Lower leg skin (tissue), 4 donors: ENCODE measurements at regions not wholly inside any gene's neighbourhood (a gene's known extent, or its start where the extent isn't known, plus 50 kb on each side); places are given as distances from the start of the nearest gene placed in this dataset.

Source experiments
- DNase-seq, 2 donors: peaks; one replicate each; pipeline ENCODE4 v3.0.0-alpha.2; 2019; ENCODE audit warnings: low spot score in 2 of 2
- H3K4me3 ChIP-seq: fragments of 200-600 bp; sonication (generic); 2 replicates; pipeline ENCODE4 v1.5.1; 2017; ENCODE audit warnings: mild to moderate bottlenecking, low read depth; ENCODE audit not compliant: poor library complexity, severe bottlenecking
- POLR2A ChIP-seq, 2 donors: fragments of 450-650 bp; IDR thresholded peaks; one replicate each; pipeline ENCODE4 v1.6.1; 2016 to 2017; ENCODE audit warnings: antibody characterized with exemption in 2 of 2, mild to moderate bottlenecking in 1 of 2, moderate library complexity in 1 of 2
- WGBS, 2 donors: methylation state at CpG; one replicate each; pipeline ENCODE4 v1.1.5; 2018; 5-methylcytosine and 5-hydroxymethylcytosine counted together
- intact Hi-C: fragments of 100-400 bp; cut with DNase I; formaldehyde crosslinking; loops from one replicate; pipeline ENCODE4 v1.15.0; 2023; ENCODE audit warnings: low total_unique reads
- TF ChIP-seq, protein P1 (sequence below), 3 donors: fragments of 450-650 bp; IDR thresholded peaks; one replicate each; pipeline ENCODE4 v1.5.1; 2016; ENCODE audit warnings: antibody characterized with exemption in 3 of 3, mild to moderate bottlenecking in 3 of 3, moderate library complexity in 2 of 3

DNA sequence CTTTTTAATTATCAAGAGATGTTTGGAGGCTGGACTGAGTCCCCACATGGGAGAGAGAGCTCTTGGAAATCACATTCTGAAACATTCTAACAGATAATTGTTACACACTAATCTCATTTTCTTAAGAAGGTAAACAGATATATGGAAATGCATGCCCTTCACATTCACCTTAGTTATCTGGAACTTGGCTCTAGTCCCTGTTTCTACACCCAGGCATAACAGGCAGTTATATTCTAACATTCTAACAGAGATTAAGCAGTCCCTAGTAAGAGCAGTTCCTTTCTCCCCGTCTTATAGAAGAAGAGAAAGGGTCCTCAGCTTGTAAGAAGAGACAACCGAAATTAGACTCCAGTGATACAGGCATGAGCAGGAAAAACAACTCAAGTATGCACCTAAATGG is 385.4 kb downstream of the SOX11 start:
- WGBS, 2 donors = 47 to 49% methylated on average over 2 of the region's 2 CpGs
- H3K4me3 ChIP-seq = no peak overlapping the region
- DNase-seq = no peak
- TF ChIP-seq POLR2A (IDR thresholded peaks at IDR 0.05) = no peak
- TF ChIP-seq, protein P1, sequence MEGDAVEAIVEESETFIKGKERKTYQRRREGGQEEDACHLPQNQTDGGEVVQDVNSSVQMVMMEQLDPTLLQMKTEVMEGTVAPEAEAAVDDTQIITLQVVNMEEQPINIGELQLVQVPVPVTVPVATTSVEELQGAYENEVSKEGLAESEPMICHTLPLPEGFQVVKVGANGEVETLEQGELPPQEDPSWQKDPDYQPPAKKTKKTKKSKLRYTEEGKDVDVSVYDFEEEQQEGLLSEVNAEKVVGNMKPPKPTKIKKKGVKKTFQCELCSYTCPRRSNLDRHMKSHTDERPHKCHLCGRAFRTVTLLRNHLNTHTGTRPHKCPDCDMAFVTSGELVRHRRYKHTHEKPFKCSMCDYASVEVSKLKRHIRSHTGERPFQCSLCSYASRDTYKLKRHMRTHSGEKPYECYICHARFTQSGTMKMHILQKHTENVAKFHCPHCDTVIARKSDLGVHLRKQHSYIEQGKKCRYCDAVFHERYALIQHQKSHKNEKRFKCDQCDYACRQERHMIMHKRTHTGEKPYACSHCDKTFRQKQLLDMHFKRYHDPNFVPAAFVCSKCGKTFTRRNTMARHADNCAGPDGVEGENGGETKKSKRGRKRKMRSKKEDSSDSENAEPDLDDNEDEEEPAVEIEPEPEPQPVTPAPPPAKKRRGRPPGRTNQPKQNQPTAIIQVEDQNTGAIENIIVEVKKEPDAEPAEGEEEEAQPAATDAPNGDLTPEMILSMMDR (IDR thresholded peaks at IDR 0.05) = no peak
- intact Hi-C loops = no loop called here

DNA sequence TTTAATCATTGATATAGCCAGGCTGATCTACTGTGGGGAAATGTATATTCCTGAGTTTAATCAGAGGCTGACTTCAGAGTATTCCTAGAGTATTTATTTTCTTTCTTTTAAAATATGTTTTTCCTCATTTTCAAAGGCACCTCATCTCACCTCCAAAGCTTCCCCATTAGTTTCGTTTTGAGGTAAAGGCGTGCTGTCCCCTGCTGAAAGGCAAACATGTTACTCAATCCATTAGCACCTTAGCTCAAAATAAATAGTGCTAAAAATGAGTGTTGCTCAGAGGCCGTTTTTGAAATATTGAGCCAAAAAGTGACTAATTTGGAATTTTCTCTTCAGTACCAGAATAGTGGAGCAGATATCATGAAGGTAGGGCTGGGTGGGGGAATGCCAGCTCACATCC is 386.2 kb downstream of the SOX11 start:
- TF ChIP-seq, protein P1 (IDR thresholded peaks at IDR 0.05) = no peak
- TF ChIP-seq POLR2A (IDR thresholded peaks at IDR 0.05) = no peak
- WGBS, 2 donors = 74 to 87% methylated on average over 3 of the region's 3 CpGs
- intact Hi-C loops = no loop called here
- no peak overlapping the region for H3K4me3 ChIP-seq
- no peak for DNase-seq

DNA sequence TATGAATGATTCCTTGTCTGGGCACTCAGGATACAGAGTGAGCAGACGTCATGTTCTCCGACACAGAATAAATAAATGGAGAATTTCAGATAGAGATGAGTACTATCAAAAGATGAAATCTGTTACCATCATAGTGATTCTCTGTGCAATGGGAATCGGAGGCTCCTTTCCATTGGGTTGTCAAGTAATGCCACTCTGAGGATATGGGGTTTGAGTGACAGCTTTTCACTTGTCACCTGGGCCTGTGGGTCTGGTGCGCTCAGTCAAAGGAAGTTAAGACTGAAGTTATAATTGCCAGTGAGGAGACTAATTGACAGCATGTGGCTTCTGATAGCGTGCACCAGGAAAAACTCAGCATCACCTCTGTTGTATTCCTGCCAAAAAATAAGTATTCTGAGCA is 387.2 kb downstream of the SOX11 start:
- H3K4me3 ChIP-seq = no peak overlapping the region
- WGBS, 2 donors = 69 to 87% methylated on average over 5 of the region's 5 CpGs
- TF ChIP-seq, protein P1 (IDR thresholded peaks at IDR 0.05) = no peak
- no peak for TF ChIP-seq POLR2A (IDR thresholded peaks at IDR 0.05)

DNA sequence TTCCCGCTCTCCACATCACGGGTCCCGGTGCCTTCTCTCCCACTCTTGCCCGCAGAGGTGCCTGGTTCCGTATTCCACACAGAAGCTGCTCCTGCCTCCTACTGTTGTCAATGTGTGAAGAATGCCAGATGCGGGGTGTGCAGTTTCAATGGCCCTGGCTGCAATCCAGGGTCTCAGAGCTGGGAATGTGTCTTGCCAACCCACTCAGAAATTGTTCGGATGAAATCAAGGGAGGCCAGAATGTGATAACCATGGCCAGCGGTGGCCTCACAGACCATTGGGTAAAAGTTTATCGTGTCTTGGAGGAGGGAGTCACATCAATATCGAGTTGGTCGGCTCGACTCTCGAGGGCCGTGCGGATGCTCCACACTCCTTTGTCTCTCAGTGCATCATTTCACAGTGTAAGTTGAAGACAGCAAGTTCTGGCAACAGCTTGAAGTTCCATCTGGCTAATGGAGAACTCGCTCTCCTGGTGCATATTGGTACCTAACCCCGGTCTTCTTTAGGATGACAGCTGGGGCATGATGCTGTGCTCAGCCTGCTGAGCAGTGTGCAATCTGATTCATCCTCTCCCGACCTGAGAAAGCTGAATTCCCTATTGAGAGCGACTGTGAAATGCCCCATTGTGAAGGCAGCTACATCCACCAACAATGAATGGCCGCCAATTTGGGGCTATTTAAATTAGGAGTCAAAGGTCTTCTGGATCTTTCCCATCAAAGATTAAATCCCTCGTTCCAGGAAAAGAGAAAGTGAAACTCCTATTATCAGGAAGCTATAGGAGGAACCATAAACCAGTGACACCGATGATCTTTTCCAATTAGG is 389.0 kb downstream of the SOX11 start:
- TF ChIP-seq, protein P1 (IDR thresholded peaks at IDR 0.05) = no peak
- no peak for TF ChIP-seq POLR2A (IDR thresholded peaks at IDR 0.05)
- 81 to 87% methylated on average over 22 of the region's 22 CpGs for WGBS, 2 donors
- no peak for DNase-seq
- intact Hi-C loops = no loop called here
- H3K4me3 ChIP-seq = no peak overlapping the region

More for the DNA sequence above, 387.2 kb downstream of the SOX11 start:
- intact Hi-C loops = no loop called here
- no peak for DNase-seq

DNA sequence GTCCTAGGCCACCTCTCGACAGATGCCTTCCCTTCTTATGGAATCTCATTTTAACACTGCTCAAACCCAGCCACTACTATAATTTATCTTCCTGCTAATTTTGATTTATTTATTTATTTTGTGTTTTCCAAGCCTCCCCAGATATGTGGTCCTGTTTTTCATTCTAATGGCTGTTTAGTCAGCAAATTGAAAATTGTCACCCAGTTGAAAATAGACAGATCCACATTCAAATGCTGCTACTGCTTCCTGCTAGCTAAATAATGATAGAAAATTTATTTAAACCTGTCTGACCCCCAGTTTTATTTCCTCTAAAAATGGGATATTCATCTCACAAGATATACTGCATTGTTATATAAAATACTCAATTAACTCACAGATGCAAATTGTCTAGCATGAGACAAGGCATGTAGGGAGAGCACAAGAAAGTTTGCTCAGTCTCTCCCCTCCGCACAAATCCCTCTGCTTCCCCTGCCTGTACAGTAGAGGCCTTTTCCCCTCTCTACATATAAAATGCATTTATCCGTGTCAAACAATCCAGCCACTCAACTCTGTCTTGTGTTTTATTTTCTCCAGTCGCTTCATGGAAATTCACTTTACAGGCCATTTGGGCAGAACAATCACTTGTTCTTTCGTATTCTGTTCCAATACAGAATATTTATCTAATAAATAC is 389.9 kb downstream of the SOX11 start:
- intact Hi-C loops = no loop called here
- TF ChIP-seq, protein P1 (IDR thresholded peaks at IDR 0.05) = no peak
- no peak for TF ChIP-seq POLR2A (IDR thresholded peaks at IDR 0.05)
- no peak for DNase-seq
- 87 to 94% methylated on average over 5 of the region's 5 CpGs for WGBS, 2 donors
- H3K4me3 ChIP-seq = no peak overlapping the region
